NT2/D1 (cell line): ENCODE measurements at regions not wholly inside any gene's neighbourhood (a gene's known extent, or its start where the extent isn't known, plus 50 kb on each side); places are given as distances from the start of the nearest gene placed in this dataset.

Experiments
- YY1 ChIP-seq: IDR thresholded peaks from 2 replicates; pipeline ENCODE4 v1.6.1; 2011; ENCODE audit not compliant: insufficient read length, insufficient read depth
- ZNF274 ChIP-seq: IDR thresholded peaks from 2 replicates; pipeline ENCODE4 v1.6.1; 2011; ENCODE audit warnings: mild to moderate bottlenecking, low read depth, low read length

DNA sequence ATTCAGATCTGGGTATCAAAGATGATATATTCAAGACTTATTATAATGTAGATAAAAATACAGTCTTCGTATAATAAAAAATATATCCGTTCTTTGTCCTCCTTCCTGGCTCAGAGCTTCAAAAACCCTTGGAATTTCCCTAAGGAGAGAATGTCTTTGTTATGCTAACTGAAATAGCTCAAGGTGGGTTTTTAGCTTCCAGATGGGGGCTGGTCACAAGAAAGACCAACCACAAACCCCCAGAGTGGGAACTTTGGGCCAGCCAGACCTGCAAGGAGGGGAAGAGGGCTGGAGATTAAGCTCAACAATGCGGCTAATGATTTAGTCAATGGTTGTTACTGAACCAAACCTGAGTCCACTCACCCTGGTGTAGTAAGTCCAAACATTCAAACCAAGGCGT, 196.4 kb downstream of the SDHAF3 start:
- TF ChIP-seq ZNF274 (no peak), YY1 (no peak)
